ENCODE measurements at regions not wholly inside any gene's neighbourhood (a gene's known extent, or its start where the extent isn't known, plus 50 kb on each side); places are given as distances from the start of the nearest gene placed in this dataset.

- no peak for DNase-seq
- TF ChIP-seq, protein P1, sequence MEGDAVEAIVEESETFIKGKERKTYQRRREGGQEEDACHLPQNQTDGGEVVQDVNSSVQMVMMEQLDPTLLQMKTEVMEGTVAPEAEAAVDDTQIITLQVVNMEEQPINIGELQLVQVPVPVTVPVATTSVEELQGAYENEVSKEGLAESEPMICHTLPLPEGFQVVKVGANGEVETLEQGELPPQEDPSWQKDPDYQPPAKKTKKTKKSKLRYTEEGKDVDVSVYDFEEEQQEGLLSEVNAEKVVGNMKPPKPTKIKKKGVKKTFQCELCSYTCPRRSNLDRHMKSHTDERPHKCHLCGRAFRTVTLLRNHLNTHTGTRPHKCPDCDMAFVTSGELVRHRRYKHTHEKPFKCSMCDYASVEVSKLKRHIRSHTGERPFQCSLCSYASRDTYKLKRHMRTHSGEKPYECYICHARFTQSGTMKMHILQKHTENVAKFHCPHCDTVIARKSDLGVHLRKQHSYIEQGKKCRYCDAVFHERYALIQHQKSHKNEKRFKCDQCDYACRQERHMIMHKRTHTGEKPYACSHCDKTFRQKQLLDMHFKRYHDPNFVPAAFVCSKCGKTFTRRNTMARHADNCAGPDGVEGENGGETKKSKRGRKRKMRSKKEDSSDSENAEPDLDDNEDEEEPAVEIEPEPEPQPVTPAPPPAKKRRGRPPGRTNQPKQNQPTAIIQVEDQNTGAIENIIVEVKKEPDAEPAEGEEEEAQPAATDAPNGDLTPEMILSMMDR (IDR thresholded peaks at IDR 0.05): no peak
- no peaks in the 10 kb centered on the region for H3K36me3 Mint-ChIP-seq (ENCODE audit: low read depth)
- H3K27me3 Mint-ChIP-seq (ENCODE audit: low read depth, poor library complexity): peaks cover 8% of the 10 kb centered on the region
- no peak overlapping the region for H3K27ac Mint-ChIP-seq
- peaks cover 10% of the 10 kb centered on the region for H3K4me1 Mint-ChIP-seq
- no peak overlapping the region for H3K4me3 Mint-ChIP-seq
- peaks cover 7% of the 10 kb centered on the region for H3K9me3 Mint-ChIP-seq
Measured at GRCh38 chr1:239879321-239880170, 212.1 kb upstream of the FMN2 start.

- no peak overlapping the region for H3K27ac Mint-ChIP-seq
- peaks cover 7% of the 10 kb centered on the region for H3K9me3 Mint-ChIP-seq
- no peak overlapping the region for H3K4me3 Mint-ChIP-seq
- H3K4me1 Mint-ChIP-seq: peaks cover 26% of the 10 kb centered on the region
- DNase-seq: no peak
- no peaks in the 10 kb centered on the region for H3K36me3 Mint-ChIP-seq (ENCODE audit: low read depth)
- TF ChIP-seq, protein P1 (IDR thresholded peaks at IDR 0.05): no peak
- peaks cover 10% of the 10 kb centered on the region for H3K27me3 Mint-ChIP-seq (ENCODE audit: low read depth, poor library complexity)
Measured at GRCh38 chr1:239882967-239883366, 208.7 kb upstream of the FMN2 start.

DNA sequence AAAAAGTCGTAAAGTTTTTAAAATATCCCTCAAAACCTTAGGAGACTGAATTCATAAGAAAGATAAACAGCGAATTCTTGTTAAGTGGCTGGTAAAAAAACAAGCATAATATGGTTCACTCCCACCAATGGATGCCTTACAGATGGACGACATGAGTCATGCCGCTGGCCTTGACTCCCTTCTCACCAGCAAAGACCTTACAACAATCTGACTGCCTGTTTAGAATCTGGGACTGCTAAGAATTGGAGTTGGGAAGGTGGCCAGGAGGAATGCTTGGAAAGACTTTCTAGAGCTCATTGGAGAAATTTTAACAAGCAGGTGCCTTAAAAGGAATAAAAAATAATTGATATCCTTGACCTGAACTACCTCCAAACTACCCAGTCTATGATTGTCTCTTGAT lies 206.9 kb upstream of the FMN2 start:
- Mint-ChIP-seq H3K36me3 (ENCODE audit: low read depth) (no peaks in the 10 kb centered on the region), H3K4me1 (peaks cover 20% of the 10 kb centered on the region), H3K9me3 (peaks cover 7% of the 10 kb centered on the region), H3K27me3 (ENCODE audit: low read depth, poor library complexity) (peaks cover 7% of the 10 kb centered on the region), H3K4me3 (no peak overlapping the region), H3K27ac (no peak overlapping the region)
- TF ChIP-seq, protein P1 (IDR thresholded peaks at IDR 0.05): no peak
- DNase-seq: no peak

DNA sequence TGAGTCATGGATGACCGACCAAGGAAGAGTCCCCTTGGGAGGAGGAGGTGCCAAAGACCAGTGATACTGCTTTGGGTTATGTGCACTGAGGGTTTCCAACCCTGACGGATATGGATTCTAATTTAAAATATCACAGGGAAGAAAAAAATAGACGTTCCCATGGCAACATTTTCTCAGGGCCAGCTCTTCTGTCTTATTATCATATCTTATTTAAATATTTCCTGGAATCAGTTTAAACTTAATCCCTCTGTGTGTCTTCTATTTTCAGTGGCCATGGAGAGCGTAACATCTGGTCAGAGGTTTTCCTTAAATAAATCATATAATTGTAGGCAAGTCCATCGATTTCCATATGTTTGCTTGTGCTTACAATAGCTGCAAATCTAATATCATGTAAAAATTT lies 205.4 kb upstream of the FMN2 start:
- Mint-ChIP-seq H3K9me3 (peaks cover 4% of the 10 kb centered on the region), H3K27ac (peak overlapping the region; percentile 42), H3K4me3 (no peak overlapping the region), H3K4me1 (peaks cover 16% of the 10 kb centered on the region), H3K27me3 (ENCODE audit: low read depth, poor library complexity) (peaks cover 5% of the 10 kb centered on the region), H3K36me3 (ENCODE audit: low read depth) (no peaks in the 10 kb centered on the region)
- TF ChIP-seq, protein P1 (IDR thresholded peaks at IDR 0.05): no peak
- DNase-seq: no peak

DNA sequence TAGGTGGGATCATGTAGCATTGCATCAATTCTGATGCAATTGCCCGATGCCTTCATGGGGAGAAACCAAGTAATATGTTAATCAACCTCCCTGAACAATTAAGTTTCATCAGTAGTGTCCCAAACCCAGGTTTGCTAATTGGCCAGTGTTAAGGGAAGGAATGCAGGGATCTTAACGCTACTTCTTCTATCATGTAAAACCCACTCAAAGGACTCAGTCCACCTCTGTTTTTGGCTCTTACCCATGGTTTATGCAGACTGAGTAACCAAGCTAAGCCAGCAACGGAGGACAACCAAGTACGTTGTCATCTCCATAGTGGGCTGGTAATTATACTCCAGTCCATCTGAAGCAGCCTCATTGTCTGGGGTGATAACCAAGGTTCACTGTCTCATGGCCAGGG lies 203.0 kb upstream of the FMN2 start:
- no peaks in the 10 kb centered on the region for H3K9me3 Mint-ChIP-seq
- TF ChIP-seq, protein P1 (IDR thresholded peaks at IDR 0.05): no peak
- no peak for DNase-seq
- no peak overlapping the region for H3K4me3 Mint-ChIP-seq
- H3K27ac Mint-ChIP-seq: no peak overlapping the region
- peaks cover 5% of the 10 kb centered on the region for H3K27me3 Mint-ChIP-seq (ENCODE audit: low read depth, poor library complexity)
- no peaks in the 10 kb centered on the region for H3K36me3 Mint-ChIP-seq (ENCODE audit: low read depth)
- peaks cover 16% of the 10 kb centered on the region for H3K4me1 Mint-ChIP-seq

Measured in nephron progenitor cell (in vitro differentiated cells).